ENCODE measurements at regions not wholly inside any gene's neighbourhood (a gene's known extent, or its start where the extent isn't known, plus 50 kb on each side); places are given as distances from the start of the nearest gene placed in this dataset.
A peak's percentile ranks its signal among the peaks of the same experiment; 100 is the strongest.

- Histone ChIP-seq H3K9me3 (no peaks in the 10 kb centered on the region), H3K36me3 (no peaks in the 10 kb centered on the region), H3K4me3 (no peak overlapping the region), H3K4me1 (peaks cover 0 to 15% (median 0%) of the 10 kb centered on the region in 12 donors), H3K27me3 (no peaks in the 10 kb centered on the region), H3K27ac (no peak overlapping the region)
- 42 to 52% (median 52%) methylated on average over 4 of the region's 4 CpGs for WGBS, 4 donors
- intact Hi-C loops (cut with DNase I), result no loop called here
- TF ChIP-seq, protein P1, sequence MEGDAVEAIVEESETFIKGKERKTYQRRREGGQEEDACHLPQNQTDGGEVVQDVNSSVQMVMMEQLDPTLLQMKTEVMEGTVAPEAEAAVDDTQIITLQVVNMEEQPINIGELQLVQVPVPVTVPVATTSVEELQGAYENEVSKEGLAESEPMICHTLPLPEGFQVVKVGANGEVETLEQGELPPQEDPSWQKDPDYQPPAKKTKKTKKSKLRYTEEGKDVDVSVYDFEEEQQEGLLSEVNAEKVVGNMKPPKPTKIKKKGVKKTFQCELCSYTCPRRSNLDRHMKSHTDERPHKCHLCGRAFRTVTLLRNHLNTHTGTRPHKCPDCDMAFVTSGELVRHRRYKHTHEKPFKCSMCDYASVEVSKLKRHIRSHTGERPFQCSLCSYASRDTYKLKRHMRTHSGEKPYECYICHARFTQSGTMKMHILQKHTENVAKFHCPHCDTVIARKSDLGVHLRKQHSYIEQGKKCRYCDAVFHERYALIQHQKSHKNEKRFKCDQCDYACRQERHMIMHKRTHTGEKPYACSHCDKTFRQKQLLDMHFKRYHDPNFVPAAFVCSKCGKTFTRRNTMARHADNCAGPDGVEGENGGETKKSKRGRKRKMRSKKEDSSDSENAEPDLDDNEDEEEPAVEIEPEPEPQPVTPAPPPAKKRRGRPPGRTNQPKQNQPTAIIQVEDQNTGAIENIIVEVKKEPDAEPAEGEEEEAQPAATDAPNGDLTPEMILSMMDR (IDR thresholded peaks at IDR 0.05), result no peak
- TF ChIP-seq POLR2A (IDR thresholded peaks at IDR 0.05), result no peak
- DNase-seq (no peak), ATAC-seq (peak in 1 of 4 donors; percentile 41)
Measured at GRCh38 chr15:93520206-93520605, 431.2 kb upstream of the RGMA start.

- WGBS, 4 donors, result 72 to 86% (median 76%) methylated on average over 3 of the region's 3 CpGs
- H3K27me3 ChIP-seq, result no peaks in the 10 kb centered on the region
- ATAC-seq (no peak), DNase-seq (no peak)
- no peaks in the 10 kb centered on the region for H3K9me3 ChIP-seq
- no peak overlapping the region for H3K4me3 ChIP-seq
- intact Hi-C loops (cut with DNase I), result no loop called here
- peaks cover 0 to 18% (median 0%) of the 10 kb centered on the region in 12 donors for H3K4me1 ChIP-seq
- TF ChIP-seq, protein P1 (IDR thresholded peaks at IDR 0.05), result no peak
- TF ChIP-seq POLR2A (IDR thresholded peaks at IDR 0.05), result no peak
- H3K27ac ChIP-seq, result no peak overlapping the region
- H3K36me3 ChIP-seq, result no peaks in the 10 kb centered on the region
Measured at GRCh38 chr15:93519599-93519998, 430.6 kb upstream of the RGMA start.

DNA sequence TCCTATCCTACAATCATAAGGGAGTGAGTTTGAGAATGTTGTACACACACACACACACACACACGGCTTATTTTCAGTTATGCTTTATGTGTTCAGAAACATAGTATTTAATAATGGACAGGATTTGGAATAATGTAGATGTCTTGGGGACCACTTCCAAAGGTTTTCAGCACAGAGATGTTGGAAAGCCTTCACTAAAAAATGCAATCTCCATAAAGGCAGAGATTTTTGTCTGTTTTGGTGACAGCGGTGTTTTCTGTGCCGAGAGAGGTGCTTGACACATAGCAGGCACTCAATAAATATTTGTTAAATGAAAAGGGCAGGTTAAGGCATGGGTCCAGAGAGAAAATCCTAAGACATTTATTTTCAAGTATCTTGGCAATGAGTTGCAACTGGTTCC, 428.2 kb upstream of the RGMA start:
- WGBS, 4 donors, result 83 to 93% (median 89%) methylated on average over 3 of the region's 3 CpGs

DNA sequence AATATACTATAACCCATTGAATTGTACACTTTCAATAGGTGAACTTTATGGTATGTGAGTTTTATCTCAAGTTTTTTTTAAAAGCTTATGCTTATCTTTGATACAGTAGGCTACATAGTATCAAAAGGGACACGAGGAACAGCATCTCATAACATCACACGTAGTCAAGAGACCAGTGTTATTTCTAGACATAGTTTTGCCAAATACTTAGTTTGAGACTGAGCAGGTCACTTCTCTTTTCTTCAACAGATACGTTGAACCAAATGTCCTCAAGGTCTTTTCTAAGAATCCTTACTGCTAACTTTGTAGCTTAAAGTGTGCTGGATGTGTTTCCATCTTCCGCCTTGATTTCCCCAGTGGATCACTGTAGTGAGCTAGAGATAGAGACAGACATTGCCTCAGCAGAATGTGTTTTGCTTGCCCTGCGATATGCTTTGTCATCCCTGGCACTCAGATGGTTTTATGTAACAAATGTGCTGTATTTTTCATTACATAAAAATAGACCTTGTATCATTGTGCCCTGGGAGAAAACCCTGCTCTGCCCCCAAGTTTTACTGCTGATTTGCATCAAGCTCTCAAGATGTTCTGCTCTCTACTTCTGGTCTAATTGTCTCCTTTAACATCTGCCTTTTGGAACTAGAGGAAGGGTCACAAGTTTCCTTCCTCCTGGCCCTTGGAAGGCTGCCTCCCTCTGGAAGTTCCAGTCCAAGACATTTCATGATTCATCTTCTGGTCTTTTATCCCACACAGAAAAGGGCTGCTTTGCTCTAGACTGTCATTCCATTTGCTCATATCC, 426.4 kb upstream of the RGMA start:
- WGBS, 4 donors, result 47 to 54% (median 52%) methylated on average over 5 of the region's 5 CpGs
- H3K4me3 ChIP-seq, result no peak overlapping the region
- intact Hi-C loops (cut with DNase I), result no loop called here
- DNase-seq, result peak in 4 of 5 donors; percentile 44 to 58 (median 52)
- peaks cover 0 to 18% (median 0%) of the 10 kb centered on the region in 12 donors for H3K4me1 ChIP-seq
- no peaks in the 10 kb centered on the region for H3K36me3 ChIP-seq
- H3K27me3 ChIP-seq, result peaks cover 0 to 5% (median 0%) of the 10 kb centered on the region in 9 donors
- no peak for TF ChIP-seq POLR2A (IDR thresholded peaks at IDR 0.05)
- TF ChIP-seq, protein P1 (IDR thresholded peaks at IDR 0.05), result peak in 4 of 12 donors; percentile 20 to 35 (median 30)
- no peaks in the 10 kb centered on the region for H3K9me3 ChIP-seq
- peak; percentile 78 to 94 (median 86) for ATAC-seq
- peak overlapping the region in 10 of 12 donors; percentile 9 to 79 (median 41) for H3K27ac ChIP-seq

More for the DNA sequence above, 428.2 kb upstream of the RGMA start:
- H3K9me3 ChIP-seq, result no peaks in the 10 kb centered on the region
- no peaks in the 10 kb centered on the region for H3K27me3 ChIP-seq
- H3K4me1 ChIP-seq, result peaks cover 0 to 18% (median 0%) of the 10 kb centered on the region in 12 donors
- no peak for DNase-seq
- H3K27ac ChIP-seq, result no peak overlapping the region
- intact Hi-C loops (cut with DNase I), result no loop called here
- ATAC-seq, result no peak
- no peaks in the 10 kb centered on the region for H3K36me3 ChIP-seq
- no peak overlapping the region for H3K4me3 ChIP-seq
- no peak for TF ChIP-seq POLR2A (IDR thresholded peaks at IDR 0.05)
- TF ChIP-seq, protein P1 (IDR thresholded peaks at IDR 0.05), result no peak
